ENCODE measurements at regions not wholly inside any gene's neighbourhood (a gene's known extent, or its start where the extent isn't known, plus 50 kb on each side); places are given as distances from the start of the nearest gene placed in this dataset.
A peak's percentile ranks its signal among the peaks of the same experiment; 100 is the strongest.

DNA sequence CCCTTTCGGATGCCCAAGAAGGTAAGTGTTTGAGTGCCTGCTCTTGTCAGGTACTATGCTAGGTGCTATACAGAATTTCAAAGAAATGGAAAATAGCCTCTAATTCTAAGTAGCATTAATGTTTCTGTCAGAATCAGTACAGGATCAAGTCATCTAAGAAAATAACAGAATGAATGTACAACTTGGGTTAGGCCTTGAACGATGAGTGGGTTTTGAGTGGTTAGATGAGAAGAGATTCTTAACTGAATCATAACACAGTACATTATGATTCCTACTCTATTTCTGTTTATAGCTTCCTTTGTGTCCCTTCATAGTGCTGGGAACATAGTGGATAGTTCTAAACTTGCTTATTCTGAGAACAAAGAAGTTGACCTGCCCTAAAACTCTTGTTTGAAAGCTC is 253.9 kb downstream of the GLUD2 start:
- Histone ChIP-seq H3K4me3 (ENCODE audit: low read length) (no peak overlapping the region), H3K4me1 (ENCODE audit: low read length) (no peaks in the 10 kb centered on the region), H3K9me3 (ENCODE audit: insufficient read depth, low read length) (no peaks in the 10 kb centered on the region), H3K9ac (ENCODE audit: low read length) (no peak overlapping the region), H2AFZ (ENCODE audit: low read depth, low read length) (no peak overlapping the region), H4K20me1 (ENCODE audit: insufficient read depth, low read length) (no peaks in the 10 kb centered on the region), H3K27me3 (ENCODE audit: low read depth, low read length) (no peaks in the 10 kb centered on the region), H3K4me2 (ENCODE audit: low read length) (no peak overlapping the region), H3K36me3 (replicated peaks; ENCODE audit: low read depth, low read length) (no peaks in the 10 kb centered on the region), H3K79me2 (ENCODE audit: low read length) (no peaks in the 10 kb centered on the region), H3K27ac (ENCODE audit: low read length) (no peak overlapping the region)
- TF ChIP-seq, protein P1, sequence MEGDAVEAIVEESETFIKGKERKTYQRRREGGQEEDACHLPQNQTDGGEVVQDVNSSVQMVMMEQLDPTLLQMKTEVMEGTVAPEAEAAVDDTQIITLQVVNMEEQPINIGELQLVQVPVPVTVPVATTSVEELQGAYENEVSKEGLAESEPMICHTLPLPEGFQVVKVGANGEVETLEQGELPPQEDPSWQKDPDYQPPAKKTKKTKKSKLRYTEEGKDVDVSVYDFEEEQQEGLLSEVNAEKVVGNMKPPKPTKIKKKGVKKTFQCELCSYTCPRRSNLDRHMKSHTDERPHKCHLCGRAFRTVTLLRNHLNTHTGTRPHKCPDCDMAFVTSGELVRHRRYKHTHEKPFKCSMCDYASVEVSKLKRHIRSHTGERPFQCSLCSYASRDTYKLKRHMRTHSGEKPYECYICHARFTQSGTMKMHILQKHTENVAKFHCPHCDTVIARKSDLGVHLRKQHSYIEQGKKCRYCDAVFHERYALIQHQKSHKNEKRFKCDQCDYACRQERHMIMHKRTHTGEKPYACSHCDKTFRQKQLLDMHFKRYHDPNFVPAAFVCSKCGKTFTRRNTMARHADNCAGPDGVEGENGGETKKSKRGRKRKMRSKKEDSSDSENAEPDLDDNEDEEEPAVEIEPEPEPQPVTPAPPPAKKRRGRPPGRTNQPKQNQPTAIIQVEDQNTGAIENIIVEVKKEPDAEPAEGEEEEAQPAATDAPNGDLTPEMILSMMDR (IDR thresholded peaks at IDR 0.05; ENCODE audit: low read depth, low read length): no peak
- TF ChIP-seq EZH2phosphoT487 (IDR thresholded peaks at IDR 0.05; ENCODE audit: low read depth): no peak

- H3K27me3 ChIP-seq (ENCODE audit: low read depth, low read length): no peaks in the 10 kb centered on the region
- H2AFZ ChIP-seq (ENCODE audit: low read depth, low read length): no peak overlapping the region
- H3K9me3 ChIP-seq (ENCODE audit: insufficient read depth, low read length): no peaks in the 10 kb centered on the region
- H3K27ac ChIP-seq (ENCODE audit: low read length): no peak overlapping the region
- no peak overlapping the region for H3K4me2 ChIP-seq (ENCODE audit: low read length)
- H3K79me2 ChIP-seq (ENCODE audit: low read length): no peaks in the 10 kb centered on the region
- no peaks in the 10 kb centered on the region for H3K4me1 ChIP-seq (ENCODE audit: low read length)
- no peak overlapping the region for H3K9ac ChIP-seq (ENCODE audit: low read length)
- no peaks in the 10 kb centered on the region for H4K20me1 ChIP-seq (ENCODE audit: insufficient read depth, low read length)
- H3K4me3 ChIP-seq (ENCODE audit: low read length): no peak overlapping the region
- TF ChIP-seq, protein P1 (IDR thresholded peaks at IDR 0.05; ENCODE audit: low read depth, low read length): no peak
- no peak for TF ChIP-seq EZH2phosphoT487 (IDR thresholded peaks at IDR 0.05; ENCODE audit: low read depth)
- no peaks in the 10 kb centered on the region for H3K36me3 ChIP-seq (replicated peaks; ENCODE audit: low read depth, low read length)
These were observed 254.4 kb downstream of the GLUD2 start for GRCh38 chrX:121301822-121302221.

DNA sequence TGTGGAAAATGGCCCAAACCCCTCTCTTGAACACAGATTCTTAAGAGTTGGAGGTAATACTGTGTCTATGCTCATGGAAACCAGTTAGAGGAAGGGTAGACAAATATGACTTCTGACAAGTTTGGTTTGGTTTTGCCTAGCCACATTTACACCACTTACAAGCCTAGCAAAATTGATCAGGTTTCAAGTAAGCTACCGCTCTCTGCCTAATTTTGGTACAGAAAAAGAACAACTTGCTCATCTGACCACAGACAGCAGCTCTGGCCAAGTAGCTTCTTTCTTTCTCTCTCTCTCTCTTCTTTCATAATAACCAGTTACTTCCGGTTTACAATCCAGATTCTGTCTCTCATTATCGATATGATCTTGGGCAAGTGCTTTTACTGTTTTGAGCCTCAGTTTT is 260.0 kb downstream of the GLUD2 start:
- H3K27ac ChIP-seq (ENCODE audit: low read length): no peak overlapping the region
- no peak overlapping the region for H3K4me3 ChIP-seq (ENCODE audit: low read length)
- H3K36me3 ChIP-seq (replicated peaks; ENCODE audit: low read depth, low read length): no peaks in the 10 kb centered on the region
- peaks cover 17% of the 10 kb centered on the region for H3K4me1 ChIP-seq (ENCODE audit: low read length)
- H4K20me1 ChIP-seq (ENCODE audit: insufficient read depth, low read length): no peaks in the 10 kb centered on the region
- TF ChIP-seq, protein P1 (IDR thresholded peaks at IDR 0.05; ENCODE audit: low read depth, low read length): no peak
- no peaks in the 10 kb centered on the region for H3K9me3 ChIP-seq (ENCODE audit: insufficient read depth, low read length)
- H3K27me3 ChIP-seq (ENCODE audit: low read depth, low read length): no peaks in the 10 kb centered on the region
- H3K79me2 ChIP-seq (ENCODE audit: low read length): no peaks in the 10 kb centered on the region
- no peak overlapping the region; the same call in 1 of the 2 replicates for H2AFZ ChIP-seq (ENCODE audit: low read depth, low read length)
- peak overlapping the region; percentile 60 for H3K4me2 ChIP-seq (ENCODE audit: low read length)
- no peak overlapping the region for H3K9ac ChIP-seq (ENCODE audit: low read length)

DNA sequence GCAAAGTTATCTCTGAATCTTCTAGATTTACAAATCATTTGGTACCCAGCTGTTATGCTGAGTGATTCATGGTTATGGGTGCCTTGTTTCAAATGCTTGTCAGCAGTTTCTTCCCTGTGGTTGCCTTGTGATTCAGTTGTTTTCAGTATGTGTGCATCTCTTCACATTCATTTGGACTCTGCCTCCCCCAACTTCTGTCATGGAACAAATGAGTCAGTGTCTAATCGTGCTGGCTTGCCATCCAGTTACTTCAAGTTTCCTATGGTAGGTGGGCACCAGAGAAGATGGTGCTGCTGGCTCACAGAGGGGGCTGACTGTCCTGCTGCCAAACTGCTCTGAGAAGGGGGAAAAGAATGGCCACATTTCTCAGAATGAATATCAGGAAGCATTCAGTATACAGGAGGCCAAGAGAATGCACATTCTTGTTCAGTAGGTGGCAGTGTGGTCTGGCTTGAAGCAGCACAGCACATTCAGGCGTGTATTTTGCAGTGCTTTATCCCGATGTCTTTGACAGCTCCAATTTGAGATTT is 260.9 kb downstream of the GLUD2 start:
- Histone ChIP-seq H3K27ac (ENCODE audit: low read length) (no peak overlapping the region), H3K9me3 (ENCODE audit: insufficient read depth, low read length) (no peaks in the 10 kb centered on the region), H3K79me2 (ENCODE audit: low read length) (no peaks in the 10 kb centered on the region), H3K9ac (ENCODE audit: low read length) (no peak overlapping the region), H2AFZ (ENCODE audit: low read depth, low read length) (peak overlapping the region; percentile 72), H3K4me2 (ENCODE audit: low read length) (peak overlapping the region; percentile 60), H3K4me3 (ENCODE audit: low read length) (peak overlapping the region; percentile 46; the same call in 1 of the 2 replicates), H3K36me3 (replicated peaks; ENCODE audit: low read depth, low read length) (no peaks in the 10 kb centered on the region), H3K27me3 (ENCODE audit: low read depth, low read length) (no peaks in the 10 kb centered on the region), H3K4me1 (ENCODE audit: low read length) (peaks cover 17% of the 10 kb centered on the region), H4K20me1 (ENCODE audit: insufficient read depth, low read length) (no peaks in the 10 kb centered on the region)
- no peak for TF ChIP-seq EZH2phosphoT487 (IDR thresholded peaks at IDR 0.05; ENCODE audit: low read depth)
- TF ChIP-seq, protein P1 (IDR thresholded peaks at IDR 0.05; ENCODE audit: low read depth, low read length): peak; percentile 71
